Hepatic stellate cell (primary cell): ENCODE measurements at regions not wholly inside any gene's neighbourhood (a gene's known extent, or its start where the extent isn't known, plus 50 kb on each side); places are given as distances from the start of the nearest gene placed in this dataset.
A peak's percentile ranks its signal among the peaks of the same experiment; 100 is the strongest.
"Not testable (repeated sequence)": the region's sequence is repeated elsewhere in the genome, so short reads cannot be mapped to it uniquely, and the experiment has no call there.

Experiments
- DNase-seq: peaks from one replicate; pipeline ENCODE4 v3.0.0; 2011; ENCODE audit warnings: low spot score

GRCh38 chr13:23086968-23087623, 93.7 kb upstream of the SGCG start:
- DNase-seq, result no peak

- DNase-seq, result peak; percentile 12
These were observed 92.9 kb upstream of the SGCG start for GRCh38 chr13:23087880-23088279.

GRCh38 chr13:23098161-23098907, 82.4 kb upstream of the SGCG start:
- DNase-seq, result no peak

GRCh38 chr13:23105051-23105450, 75.7 kb upstream of the SGCG start:
- DNase-seq, result no peak

GRCh38 chr13:23107665-23108064, 73.1 kb upstream of the SGCG start:
- no peak for DNase-seq

- DNase-seq, result no peak
These were observed 61.6 kb upstream of the SGCG start for GRCh38 chr13:23119131-23119530.

- DNase-seq, result not testable (repeated sequence)
These were observed 53.2 kb upstream of the SGCG start for GRCh38 chr13:23127540-23127939.

- DNase-seq, result no peak
These were observed 51.4 kb upstream of the SGCG start for GRCh38 chr13:23129331-23129730.
